Endothelial cell (in vitro differentiated cells): ENCODE measurements at regions not wholly inside any gene's neighbourhood (a gene's known extent, or its start where the extent isn't known, plus 50 kb on each side); places are given as distances from the start of the nearest gene placed in this dataset.
A peak's percentile ranks its signal among the peaks of the same experiment; 100 is the strongest.

Source experiments
- DNase-seq: peaks from one replicate; pipeline ENCODE4 v3.0.0; 2021; ENCODE audit warnings: low spot score
- H3K27ac Mint-ChIP-seq: one replicate; pipeline ENCODE4 v1.8.0; 2021; ENCODE audit warnings: mixed read lengths, inconsistent platforms; ENCODE audit not compliant: unreplicated experiment
- H3K27me3 Mint-ChIP-seq: one replicate; pipeline ENCODE4 v1.8.0; 2021; ENCODE audit warnings: mild to moderate bottlenecking, moderate library complexity, mixed read lengths, inconsistent platforms; ENCODE audit not compliant: unreplicated experiment
- H3K36me3 Mint-ChIP-seq: one replicate; pipeline ENCODE4 v1.8.0; 2021; ENCODE audit warnings: mild to moderate bottlenecking, low read depth, mixed read lengths, inconsistent platforms; ENCODE audit not compliant: unreplicated experiment
- H3K4me1 Mint-ChIP-seq: one replicate; pipeline ENCODE4 v1.8.0; 2021; ENCODE audit warnings: mild to moderate bottlenecking, mixed read lengths, inconsistent platforms; ENCODE audit not compliant: unreplicated experiment
- H3K4me3 Mint-ChIP-seq: one replicate; pipeline ENCODE4 v1.8.0; 2021; ENCODE audit warnings: mild to moderate bottlenecking, mixed read lengths, inconsistent platforms; ENCODE audit not compliant: unreplicated experiment
- H3K9me3 Mint-ChIP-seq: one replicate; pipeline ENCODE4 v1.8.0; 2021; ENCODE audit warnings: mixed read lengths, inconsistent platforms; ENCODE audit not compliant: unreplicated experiment
- CTCF ChIP-seq: fragments of 200-600 bp; sonication (generic); IDR thresholded peaks from one replicate; pipeline ENCODE4 v1.5.0; 2021; ENCODE audit warnings: antibody characterized with exemption; ENCODE audit not compliant: unreplicated experiment

GRCh38 chr2:215876139-215876936, 137.0 kb downstream of the MREG start:
- H3K36me3 Mint-ChIP-seq = no peaks in the 10 kb centered on the region
- H3K4me3 Mint-ChIP-seq = no peak overlapping the region
- DNase-seq = no peak
- no peaks in the 10 kb centered on the region for H3K27me3 Mint-ChIP-seq
- H3K9me3 Mint-ChIP-seq = no peaks in the 10 kb centered on the region
- peaks cover 4% of the 10 kb centered on the region for H3K4me1 Mint-ChIP-seq
- H3K27ac Mint-ChIP-seq = no peak overlapping the region
- TF ChIP-seq CTCF = no peak

GRCh38 chr2:215874418-215874817, 138.9 kb downstream of the MREG start:
- Mint-ChIP-seq H3K27ac (no peak overlapping the region), H3K4me3 (no peak overlapping the region), H3K9me3 (no peaks in the 10 kb centered on the region), H3K4me1 (peaks cover 2% of the 10 kb centered on the region), H3K27me3 (no peaks in the 10 kb centered on the region), H3K36me3 (no peaks in the 10 kb centered on the region)
- TF ChIP-seq CTCF = no peak
- no peak for DNase-seq

GRCh38 chr2:215870986-215871385, 142.4 kb downstream of the MREG start:
- H3K36me3 Mint-ChIP-seq = no peaks in the 10 kb centered on the region
- H3K4me3 Mint-ChIP-seq = no peak overlapping the region
- no peak overlapping the region for H3K27ac Mint-ChIP-seq
- peak; percentile 34 for DNase-seq
- H3K27me3 Mint-ChIP-seq = no peaks in the 10 kb centered on the region
- H3K4me1 Mint-ChIP-seq = peaks cover 5% of the 10 kb centered on the region
- H3K9me3 Mint-ChIP-seq = no peaks in the 10 kb centered on the region
- peak; percentile 55 for TF ChIP-seq CTCF

- no peak overlapping the region for H3K27ac Mint-ChIP-seq
- no peaks in the 10 kb centered on the region for H3K9me3 Mint-ChIP-seq
- DNase-seq = no peak
- peaks cover 5% of the 10 kb centered on the region for H3K4me1 Mint-ChIP-seq
- H3K36me3 Mint-ChIP-seq = no peaks in the 10 kb centered on the region
- H3K27me3 Mint-ChIP-seq = no peaks in the 10 kb centered on the region
- no peak for TF ChIP-seq CTCF
- H3K4me3 Mint-ChIP-seq = no peak overlapping the region
Measured at GRCh38 chr2:215870088-215870490, 143.3 kb downstream of the MREG start.

- Mint-ChIP-seq H3K4me1 (peaks cover 5% of the 10 kb centered on the region), H3K27me3 (no peaks in the 10 kb centered on the region), H3K9me3 (no peaks in the 10 kb centered on the region), H3K36me3 (no peaks in the 10 kb centered on the region), H3K4me3 (no peak overlapping the region), H3K27ac (no peak overlapping the region)
- DNase-seq = no peak
- TF ChIP-seq CTCF = no peak
Measured at GRCh38 chr2:215868846-215869543, 144.4 kb downstream of the MREG start.
